ENCODE measurements at regions not wholly inside any gene's neighbourhood (a gene's known extent, or its start where the extent isn't known, plus 50 kb on each side); places are given as distances from the start of the nearest gene placed in this dataset.
A peak's percentile ranks its signal among the peaks of the same experiment; 100 is the strongest.

DNA sequence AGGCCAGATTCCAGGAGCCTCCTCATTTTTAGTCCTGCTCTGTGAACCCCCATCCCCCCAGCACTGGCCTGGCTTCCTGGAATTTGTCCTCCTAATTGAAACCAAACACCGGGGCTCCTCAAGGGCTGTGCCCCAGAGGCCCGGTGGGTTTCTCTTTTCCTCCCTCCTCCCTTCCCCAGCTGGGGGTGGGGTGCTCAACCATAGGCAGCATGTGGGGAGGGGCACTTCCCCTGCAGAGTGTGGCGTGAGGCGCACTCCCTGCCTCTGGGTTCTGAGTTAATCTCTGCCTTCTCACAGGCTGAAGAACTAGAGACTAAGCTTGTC lies 67.5 kb upstream of the ACOT11 start:
- H3K4me2 ChIP-seq (ENCODE audit: low read length), result peak overlapping the region; percentile 32; the same call in 1 of the 2 replicates
- peak; percentile 34 for DNase-seq (ENCODE audit: low spot score)
- H2AFZ ChIP-seq (ENCODE audit: low read length), result peak overlapping the region; percentile 57; the same call in 1 of the 2 replicates
- H3K4me1 ChIP-seq (ENCODE audit: insufficient read depth, low read length, poor library complexity, severe bottlenecking), result peaks cover 32% of the 10 kb centered on the region
- intact Hi-C loops (cut with micrococcal nuclease; ENCODE audit: unreplicated experiment), result no loop called here
- no peaks in the 10 kb centered on the region for H3K9me3 ChIP-seq (ENCODE audit: low read length)
- H3K79me2 ChIP-seq (ENCODE audit: insufficient read depth, low read depth, low read length), result no peaks in the 10 kb centered on the region
- POLR2A ChIA-PET, result interaction anchor here (1.1 to 1.8 kb wide), 2 partner anchors 10 to 16 kb away, joined by 3 to 4 read pairs; no protein-coding TSS in a partner anchor
- H3K4me3 ChIP-seq (ENCODE audit: low read depth, low read length, poor library complexity, severe bottlenecking), result no peak overlapping the region
- TF ChIP-seq, protein P1, sequence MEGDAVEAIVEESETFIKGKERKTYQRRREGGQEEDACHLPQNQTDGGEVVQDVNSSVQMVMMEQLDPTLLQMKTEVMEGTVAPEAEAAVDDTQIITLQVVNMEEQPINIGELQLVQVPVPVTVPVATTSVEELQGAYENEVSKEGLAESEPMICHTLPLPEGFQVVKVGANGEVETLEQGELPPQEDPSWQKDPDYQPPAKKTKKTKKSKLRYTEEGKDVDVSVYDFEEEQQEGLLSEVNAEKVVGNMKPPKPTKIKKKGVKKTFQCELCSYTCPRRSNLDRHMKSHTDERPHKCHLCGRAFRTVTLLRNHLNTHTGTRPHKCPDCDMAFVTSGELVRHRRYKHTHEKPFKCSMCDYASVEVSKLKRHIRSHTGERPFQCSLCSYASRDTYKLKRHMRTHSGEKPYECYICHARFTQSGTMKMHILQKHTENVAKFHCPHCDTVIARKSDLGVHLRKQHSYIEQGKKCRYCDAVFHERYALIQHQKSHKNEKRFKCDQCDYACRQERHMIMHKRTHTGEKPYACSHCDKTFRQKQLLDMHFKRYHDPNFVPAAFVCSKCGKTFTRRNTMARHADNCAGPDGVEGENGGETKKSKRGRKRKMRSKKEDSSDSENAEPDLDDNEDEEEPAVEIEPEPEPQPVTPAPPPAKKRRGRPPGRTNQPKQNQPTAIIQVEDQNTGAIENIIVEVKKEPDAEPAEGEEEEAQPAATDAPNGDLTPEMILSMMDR (conservative IDR thresholded peaks at IDR 0.05; ENCODE audit: low read length), result no peak
- TF ChIP-seq EZH2phosphoT487 (IDR thresholded peaks at IDR 0.05; ENCODE audit: borderline replicate concordance, low read depth, low read length), result no peak
- H3K36me3 ChIP-seq (ENCODE audit: insufficient read depth, low read length), result no peaks in the 10 kb centered on the region
- CTCF ChIA-PET (ENCODE audit: unreplicated experiment), result no interaction called here
- no peaks in the 10 kb centered on the region for H3K9me2 ChIP-seq (ENCODE audit: insufficient read depth, low read length)
- no peaks in the 10 kb centered on the region for H4K20me1 ChIP-seq (ENCODE audit: insufficient read depth, low read length)
- no peak overlapping the region for H3K27ac ChIP-seq (ENCODE audit: low read depth, low read length, poor library complexity, severe bottlenecking)
- no TSS peak for BruUV-seq (replicated peaks)

DNA sequence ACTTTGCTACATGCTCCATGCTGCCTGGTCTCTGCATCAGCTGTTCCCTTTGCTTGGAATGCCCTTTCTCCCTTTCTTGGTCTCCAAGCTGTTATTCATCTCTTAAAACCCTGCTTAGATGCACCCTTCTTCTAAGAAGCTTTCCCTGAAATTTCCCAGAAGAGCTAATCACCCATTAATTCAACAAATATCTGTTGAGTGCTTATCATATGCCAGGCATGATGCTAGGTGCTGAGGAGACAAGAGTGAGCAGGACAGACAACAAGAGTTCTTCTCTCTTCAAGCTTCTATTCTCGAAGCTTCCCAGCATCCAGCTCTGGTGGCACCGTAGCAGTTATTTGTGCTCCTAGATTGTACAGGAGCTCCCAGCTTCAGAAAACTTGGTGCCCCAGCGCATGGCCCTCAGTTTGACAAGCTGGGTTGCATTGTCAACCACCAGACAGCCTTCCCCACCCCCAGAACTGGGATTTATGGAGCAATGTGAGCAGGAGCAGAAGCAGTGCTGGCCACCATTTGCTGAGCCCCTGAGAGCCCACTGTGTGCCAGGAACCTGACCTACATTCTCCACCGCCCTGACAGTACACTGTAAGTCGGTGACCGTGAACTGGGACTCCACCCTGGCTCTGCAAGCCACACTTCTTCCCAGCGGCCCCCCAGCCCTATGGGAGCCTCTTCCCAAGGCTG lies 68.0 kb upstream of the ACOT11 start:
- no peaks in the 10 kb centered on the region for H4K20me1 ChIP-seq (ENCODE audit: insufficient read depth, low read length)
- H3K27ac ChIP-seq (ENCODE audit: low read depth, low read length, poor library complexity, severe bottlenecking), result no peak overlapping the region
- ChIA-PET POLR2A (interaction anchor here (1.1 to 1.8 kb wide), 2 partner anchors 9 to 16 kb away, joined by 3 to 4 read pairs; no protein-coding TSS in a partner anchor), CTCF (ENCODE audit: unreplicated experiment) (no interaction called here)
- no peaks in the 10 kb centered on the region for H3K79me2 ChIP-seq (ENCODE audit: insufficient read depth, low read depth, low read length)
- DNase-seq (ENCODE audit: low spot score), result no peak
- H3K4me3 ChIP-seq (ENCODE audit: low read depth, low read length, poor library complexity, severe bottlenecking), result no peak overlapping the region
- no peaks in the 10 kb centered on the region for H3K36me3 ChIP-seq (ENCODE audit: insufficient read depth, low read length)
- H3K9me2 ChIP-seq (ENCODE audit: insufficient read depth, low read length), result no peaks in the 10 kb centered on the region
- no TSS peak for BruUV-seq (replicated peaks)
- H2AFZ ChIP-seq (ENCODE audit: low read length), result peak overlapping the region; percentile 57; the same call in 1 of the 2 replicates
- intact Hi-C loops (cut with micrococcal nuclease; ENCODE audit: unreplicated experiment), result no loop called here
- peaks cover 37% of the 10 kb centered on the region for H3K4me1 ChIP-seq (ENCODE audit: insufficient read depth, low read length, poor library complexity, severe bottlenecking)
- no peak for TF ChIP-seq EZH2phosphoT487 (IDR thresholded peaks at IDR 0.05; ENCODE audit: borderline replicate concordance, low read depth, low read length)
- TF ChIP-seq, protein P1 (conservative IDR thresholded peaks at IDR 0.05; ENCODE audit: low read length), result no peak
- H3K9me3 ChIP-seq (ENCODE audit: low read length), result no peaks in the 10 kb centered on the region
- peak overlapping the region; percentile 32; the same call in 1 of the 2 replicates for H3K4me2 ChIP-seq (ENCODE audit: low read length)

DNA sequence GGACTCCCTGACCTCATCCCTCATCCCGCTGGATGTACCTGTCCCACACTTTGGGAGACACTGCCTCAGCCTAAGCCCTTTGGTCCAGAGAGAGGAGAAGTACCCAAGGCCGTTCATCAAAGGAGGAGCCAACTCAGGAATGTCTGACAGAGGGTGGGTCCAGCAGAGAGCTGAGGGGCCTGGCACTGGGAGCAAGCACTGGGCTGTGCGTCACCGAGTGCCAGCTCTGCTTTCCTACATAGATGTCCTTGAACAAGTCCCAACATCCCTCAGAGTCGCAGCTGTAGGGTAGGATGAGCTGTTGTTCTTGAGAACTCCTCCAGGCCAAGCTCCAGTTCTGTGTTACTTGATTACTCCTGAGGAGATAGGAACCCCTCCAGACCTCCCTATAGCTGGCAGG lies 68.8 kb upstream of the ACOT11 start:
- Histone ChIP-seq H3K4me1 (ENCODE audit: insufficient read depth, low read length, poor library complexity, severe bottlenecking) (peaks cover 40% of the 10 kb centered on the region), H4K20me1 (ENCODE audit: insufficient read depth, low read length) (no peaks in the 10 kb centered on the region), H3K79me2 (ENCODE audit: insufficient read depth, low read depth, low read length) (no peaks in the 10 kb centered on the region), H3K36me3 (ENCODE audit: insufficient read depth, low read length) (no peaks in the 10 kb centered on the region), H3K4me2 (ENCODE audit: low read length) (no peak overlapping the region), H3K27ac (ENCODE audit: low read depth, low read length, poor library complexity, severe bottlenecking) (no peak overlapping the region), H3K9me2 (ENCODE audit: insufficient read depth, low read length) (no peaks in the 10 kb centered on the region), H3K9me3 (ENCODE audit: low read length) (no peaks in the 10 kb centered on the region), H3K4me3 (ENCODE audit: low read depth, low read length, poor library complexity, severe bottlenecking) (no peak overlapping the region), H2AFZ (ENCODE audit: low read length) (no peak overlapping the region)
- BruUV-seq (replicated peaks), result no TSS peak
- no peak for DNase-seq (ENCODE audit: low spot score)
- CTCF ChIA-PET (ENCODE audit: unreplicated experiment), result no interaction called here
- POLR2A ChIA-PET, result interaction anchor here (0.6 to 1.8 kb wide), 2 partner anchors 15 to 129 kb away, joined by 3 to 4 read pairs; no protein-coding TSS in a partner anchor
- TF ChIP-seq EZH2phosphoT487 (IDR thresholded peaks at IDR 0.05; ENCODE audit: borderline replicate concordance, low read depth, low read length), result no peak
- TF ChIP-seq, protein P1 (conservative IDR thresholded peaks at IDR 0.05; ENCODE audit: low read length), result no peak
- intact Hi-C loops (cut with micrococcal nuclease; ENCODE audit: unreplicated experiment), result no loop called here

Measured in OCI-LY7 (cell line).